Activated T-cell treated with anti-CD3 and anti-CD28 coated beads, Interleukin-2, amount 50 U/mL, for 4 hours (primary cell): ENCODE measurements at regions not wholly inside any gene's neighbourhood (a gene's known extent, or its start where the extent isn't known, plus 50 kb on each side); places are given as distances from the start of the nearest gene placed in this dataset.
A peak's percentile ranks its signal among the peaks of the same experiment; 100 is the strongest.
"Not testable (repeated sequence)": the region's sequence is repeated elsewhere in the genome, so short reads cannot be mapped to it uniquely, and the experiment has no call there.

Source experiments
- ATAC-seq, 2 donors: fragments of 200-7000 bp; cut with Tn5 transposase; one replicate each; pipeline ENCODE4 v1.10.0; 2021
- DNase-seq: peaks from one replicate; pipeline ENCODE4 v3.0.0-alpha.2; 2020
- H3K27me3 Mint-ChIP-seq: one replicate; pipeline ENCODE4 v1.8.0; 2021; ENCODE audit warnings: low read depth, mixed read lengths
- H3K36me3 Mint-ChIP-seq: one replicate; pipeline ENCODE4 v1.8.0; 2022; ENCODE audit warnings: mixed read lengths; ENCODE audit not compliant: insufficient read depth
- H3K4me1 Mint-ChIP-seq: one replicate; pipeline ENCODE4 v1.8.0; 2021; ENCODE audit warnings: low read depth, mixed read lengths
- H3K4me3 Mint-ChIP-seq: one replicate; pipeline ENCODE4 v1.8.0; 2021; ENCODE audit warnings: mild to moderate bottlenecking, moderate library complexity, mixed read lengths
- H3K9me3 Mint-ChIP-seq: one replicate; pipeline ENCODE4 v1.8.0; 2021; ENCODE audit warnings: mixed read lengths

DNA sequence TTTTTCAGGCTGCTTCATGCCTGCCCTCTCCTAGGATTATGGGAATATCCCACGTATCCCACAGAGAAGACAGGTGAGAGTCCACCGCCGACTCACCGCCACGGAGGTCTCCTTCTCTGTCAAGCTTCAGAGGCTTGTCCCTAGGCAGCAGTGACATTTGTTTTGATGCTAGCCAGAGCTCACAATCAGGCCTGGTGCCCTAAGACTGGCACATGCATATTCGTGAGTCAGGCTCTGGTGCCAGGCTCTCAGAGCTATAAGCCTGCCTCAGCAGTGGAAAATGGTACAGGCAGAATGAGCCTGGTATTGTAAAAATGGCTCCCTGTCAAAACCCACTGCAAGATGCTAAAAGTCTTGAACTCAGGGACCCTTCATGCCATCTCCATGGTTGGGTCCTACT is 65.5 kb downstream of the RBMY1A1 start:
- Mint-ChIP-seq H3K4me1 (no peaks in the 10 kb centered on the region), H3K36me3 (no peaks in the 10 kb centered on the region), H3K9me3 (no peaks in the 10 kb centered on the region), H3K4me3 (no peak overlapping the region), H3K27me3 (no peaks in the 10 kb centered on the region)
- DNase-seq (no peak), ATAC-seq (no peak)

DNA sequence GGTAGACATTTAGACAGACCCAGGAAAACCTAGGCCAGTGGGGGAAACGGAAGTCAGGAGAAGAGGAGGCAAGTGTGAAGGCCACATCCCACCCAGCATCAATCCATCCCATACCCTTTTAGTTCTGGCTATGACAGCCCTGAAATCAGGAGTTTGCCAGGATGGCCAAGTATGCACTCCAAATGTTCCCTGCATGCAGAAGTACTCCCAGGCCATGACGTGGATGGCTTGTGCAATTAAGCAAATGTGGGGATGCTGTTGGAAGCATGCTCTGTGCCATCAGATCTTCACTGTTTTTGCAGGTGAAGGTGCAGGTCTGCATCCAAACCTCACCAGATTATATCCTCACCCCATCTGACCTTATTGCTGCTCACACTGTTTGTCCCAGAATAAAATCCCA is 66.8 kb downstream of the RBMY1A1 start:
- DNase-seq (no peak), ATAC-seq (no peak)
- H3K9me3 Mint-ChIP-seq, result no peaks in the 10 kb centered on the region
- H3K36me3 Mint-ChIP-seq, result no peaks in the 10 kb centered on the region
- H3K4me1 Mint-ChIP-seq, result no peaks in the 10 kb centered on the region
- no peak overlapping the region for H3K4me3 Mint-ChIP-seq
- no peaks in the 10 kb centered on the region for H3K27me3 Mint-ChIP-seq

DNA sequence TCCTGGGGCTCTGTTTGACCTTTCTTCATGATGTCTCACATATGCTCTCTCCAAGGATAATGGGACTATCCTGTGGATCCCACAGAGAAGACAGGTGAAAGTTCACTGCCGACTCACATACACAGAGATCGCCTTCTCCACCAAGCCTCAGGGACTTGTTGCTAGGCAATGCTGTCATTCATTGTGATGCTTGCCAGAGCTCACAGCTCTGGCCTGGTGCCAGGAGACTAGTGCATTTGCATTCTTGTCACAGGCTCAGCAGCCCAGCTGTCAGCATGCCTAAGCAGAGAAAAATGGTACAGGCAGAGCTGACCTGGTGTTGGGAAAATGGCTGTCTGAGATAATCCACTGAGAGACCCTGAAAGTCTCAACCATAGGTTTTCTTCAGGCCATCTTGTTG is 67.9 kb downstream of the RBMY1A1 start:
- DNase-seq (no peak), ATAC-seq (no peak)
- H3K27me3 Mint-ChIP-seq, result no peaks in the 10 kb centered on the region
- no peak overlapping the region for H3K4me3 Mint-ChIP-seq
- no peaks in the 10 kb centered on the region for H3K4me1 Mint-ChIP-seq
- H3K9me3 Mint-ChIP-seq, result no peaks in the 10 kb centered on the region
- H3K36me3 Mint-ChIP-seq, result no peaks in the 10 kb centered on the region

DNA sequence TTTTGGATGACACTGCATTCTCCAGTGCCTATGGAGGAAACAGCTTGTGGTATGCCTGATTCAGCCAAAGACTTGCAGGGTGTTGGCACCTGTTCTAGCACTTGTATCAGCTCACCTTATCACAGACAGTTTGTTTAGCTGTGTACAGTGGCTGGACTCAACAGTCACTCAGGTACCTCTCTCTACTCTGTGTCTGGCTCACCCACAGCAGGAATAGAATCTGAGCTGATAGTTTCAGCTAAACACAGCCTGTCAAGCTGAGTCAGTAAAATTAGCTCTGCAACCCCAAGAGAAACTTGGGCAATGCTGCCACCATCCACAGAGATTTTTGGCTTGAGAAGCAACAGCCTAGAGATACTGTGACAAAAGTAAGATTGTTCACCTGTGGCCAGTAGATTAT is 101.5 kb downstream of the RBMY1A1 start:
- H3K4me3 Mint-ChIP-seq, result no peak overlapping the region
- H3K27me3 Mint-ChIP-seq, result no peaks in the 10 kb centered on the region
- no peaks in the 10 kb centered on the region for H3K9me3 Mint-ChIP-seq
- DNase-seq (no peak), ATAC-seq (no peak)
- no peaks in the 10 kb centered on the region for H3K4me1 Mint-ChIP-seq
- no peaks in the 10 kb centered on the region for H3K36me3 Mint-ChIP-seq

DNA sequence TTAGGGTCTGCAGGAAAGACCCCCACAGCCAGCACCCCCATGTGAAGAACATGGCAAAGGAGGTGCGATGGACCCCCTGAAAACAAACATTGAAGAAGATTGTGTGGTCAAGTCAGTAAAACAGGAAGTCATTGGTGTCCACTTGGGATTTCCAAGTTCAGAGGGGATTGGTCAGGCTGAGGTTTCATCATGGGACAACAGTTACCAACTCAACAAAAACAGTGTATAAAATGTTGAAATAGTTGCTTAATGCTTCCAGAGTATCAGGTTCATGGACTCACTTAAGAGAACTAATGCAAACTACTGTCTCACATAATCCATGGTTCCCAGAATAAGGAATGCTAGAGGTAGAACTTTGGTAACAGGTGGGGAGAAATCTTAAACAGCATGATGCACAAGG is 115.8 kb downstream of the RBMY1A1 start:
- Mint-ChIP-seq H3K27me3 (no peaks in the 10 kb centered on the region), H3K4me1 (no peaks in the 10 kb centered on the region), H3K4me3 (no peak overlapping the region), H3K9me3 (no peaks in the 10 kb centered on the region), H3K36me3 (no peaks in the 10 kb centered on the region)
- no peak for DNase-seq
- no peak for ATAC-seq

DNA sequence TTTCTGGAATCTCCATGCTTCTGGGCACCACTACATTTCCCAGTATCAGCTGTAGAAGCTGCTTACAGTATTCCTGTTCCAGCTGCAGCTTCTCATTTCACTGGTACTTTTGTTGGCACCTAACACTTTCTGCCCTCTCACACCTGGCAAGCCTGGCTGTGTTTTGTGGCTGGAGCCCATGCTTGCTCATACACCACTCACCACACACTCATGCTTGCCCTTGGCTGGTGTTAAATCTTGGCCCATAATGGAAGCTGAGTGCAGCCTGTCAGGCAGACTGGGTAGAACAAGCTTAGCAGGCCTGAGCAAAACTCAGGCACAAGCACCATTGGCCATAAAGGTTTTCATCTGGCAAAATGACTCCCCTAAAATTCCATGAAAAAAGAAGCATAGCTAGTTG is 124.4 kb downstream of the RBMY1A1 start:
- not testable (repeated sequence) for H3K27me3 Mint-ChIP-seq, H3K4me1 Mint-ChIP-seq, H3K9me3 Mint-ChIP-seq, ATAC-seq, H3K36me3 Mint-ChIP-seq, H3K4me3 Mint-ChIP-seq, DNase-seq

DNA sequence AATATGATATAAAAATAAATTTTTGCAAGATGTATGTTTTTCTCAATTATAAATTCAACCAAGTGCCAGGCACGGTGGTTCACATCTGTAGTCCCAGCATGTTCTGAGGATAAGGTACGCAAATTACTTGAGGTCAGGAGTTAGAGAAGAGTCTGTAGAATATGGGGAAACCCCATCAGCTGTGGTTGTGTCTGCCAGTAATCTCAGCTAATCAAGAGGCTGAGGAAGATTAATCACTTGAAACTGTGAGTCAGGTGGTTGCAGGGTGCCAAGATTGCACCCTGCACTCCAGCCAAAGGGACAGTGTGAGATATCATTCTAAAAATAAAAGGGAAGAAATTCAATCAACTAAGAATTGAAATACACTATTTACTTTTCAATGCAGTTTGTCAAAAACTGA is 144.9 kb downstream of the RBMY1A1 start:
- H3K9me3 Mint-ChIP-seq, H3K4me3 Mint-ChIP-seq, H3K27me3 Mint-ChIP-seq, H3K36me3 Mint-ChIP-seq, DNase-seq, H3K4me1 Mint-ChIP-seq: not testable (repeated sequence)
- peak in 1 of 2 donors; percentile 30 for ATAC-seq

DNA sequence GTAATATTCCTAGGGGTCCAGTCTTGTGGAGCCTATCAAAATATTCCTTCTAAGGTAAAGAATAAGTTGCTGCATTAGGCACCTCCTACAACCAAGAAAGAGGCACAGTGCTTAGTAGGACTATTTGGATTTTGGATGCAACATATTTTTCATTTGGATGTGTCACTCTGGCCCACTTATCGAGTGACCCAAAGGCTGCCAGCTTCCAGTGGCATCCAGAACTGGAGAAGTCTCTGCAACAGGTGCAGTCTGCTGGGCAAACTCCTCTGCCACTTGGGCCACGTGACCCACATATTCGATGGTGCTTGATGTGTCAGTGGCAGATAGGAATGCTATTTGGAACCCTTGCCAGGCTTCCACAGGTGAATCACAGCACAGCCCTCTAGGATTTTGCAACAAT is 151.7 kb downstream of the RBMY1A1 start:
- not testable (repeated sequence) for H3K9me3 Mint-ChIP-seq, H3K27me3 Mint-ChIP-seq, DNase-seq, H3K36me3 Mint-ChIP-seq, H3K4me3 Mint-ChIP-seq, H3K4me1 Mint-ChIP-seq, ATAC-seq

DNA sequence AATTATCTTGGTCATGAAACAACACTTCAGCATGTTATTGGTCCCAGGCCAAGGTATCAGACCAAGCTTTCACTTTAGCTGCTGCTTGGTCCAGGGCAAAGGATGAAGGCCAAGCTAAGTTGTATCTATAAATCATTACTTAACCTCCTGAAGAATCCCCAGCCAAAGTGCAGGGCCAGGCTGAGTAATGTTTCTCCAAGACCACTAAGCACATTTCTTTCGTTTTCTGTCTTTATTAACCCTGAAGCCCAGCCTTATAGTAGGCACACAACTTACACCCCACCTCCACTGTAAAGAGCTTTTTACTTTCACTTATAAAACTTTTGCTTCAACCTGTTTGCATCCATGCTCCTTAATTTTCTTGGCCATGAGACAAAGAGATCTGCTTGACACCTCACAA is 167.3 kb downstream of the RBMY1A1 start:
- not testable (repeated sequence) for ATAC-seq, DNase-seq, H3K9me3 Mint-ChIP-seq, H3K27me3 Mint-ChIP-seq, H3K36me3 Mint-ChIP-seq, H3K4me1 Mint-ChIP-seq, H3K4me3 Mint-ChIP-seq

DNA sequence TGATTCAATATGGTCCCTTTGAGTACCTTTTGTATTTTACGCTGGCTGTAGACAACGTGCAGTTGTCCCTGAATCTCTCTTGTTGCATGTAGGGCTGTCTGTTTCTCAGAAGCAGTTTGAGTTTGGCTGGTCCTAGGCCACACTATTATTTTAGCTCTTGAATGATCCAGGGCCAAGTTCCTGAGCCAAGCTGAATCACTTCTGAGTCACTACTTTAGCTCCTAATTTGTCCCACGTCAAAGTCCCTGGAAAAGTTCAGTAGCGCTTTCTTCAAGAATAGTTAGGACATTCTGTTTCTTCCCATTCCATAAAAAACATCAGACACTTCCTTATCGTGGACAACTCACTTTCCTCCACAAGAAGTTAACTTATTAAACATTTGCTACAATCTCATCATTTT is 168.2 kb downstream of the RBMY1A1 start:
- H3K4me1 Mint-ChIP-seq, DNase-seq, H3K27me3 Mint-ChIP-seq, H3K4me3 Mint-ChIP-seq, H3K36me3 Mint-ChIP-seq, H3K9me3 Mint-ChIP-seq, ATAC-seq: not testable (repeated sequence)

DNA sequence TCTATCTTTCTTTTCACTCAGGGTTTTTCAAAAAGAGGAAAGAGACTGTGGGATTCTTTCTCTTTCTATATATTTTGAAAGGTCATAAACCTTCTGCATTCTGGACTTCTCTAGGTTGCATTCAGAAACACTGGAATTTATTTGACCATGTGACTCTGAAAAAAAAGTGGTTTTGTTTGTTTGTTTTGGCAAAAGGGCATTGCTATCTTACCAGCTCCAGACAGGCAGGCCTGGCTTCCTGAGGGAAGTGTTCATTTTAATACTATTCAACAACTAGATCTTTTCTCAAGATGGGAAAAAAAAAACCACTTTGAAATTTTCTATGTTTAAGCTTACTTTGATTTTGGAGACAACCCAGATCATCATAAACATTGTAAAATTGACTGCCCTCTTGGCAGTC is 170.6 kb downstream of the RBMY1A1 start:
- ATAC-seq (no peak), DNase-seq (no peak)
- Mint-ChIP-seq H3K27me3 (no peaks in the 10 kb centered on the region), H3K4me1 (no peaks in the 10 kb centered on the region), H3K4me3 (no peak overlapping the region), H3K9me3 (peaks cover 4% of the 10 kb centered on the region), H3K36me3 (no peaks in the 10 kb centered on the region)

DNA sequence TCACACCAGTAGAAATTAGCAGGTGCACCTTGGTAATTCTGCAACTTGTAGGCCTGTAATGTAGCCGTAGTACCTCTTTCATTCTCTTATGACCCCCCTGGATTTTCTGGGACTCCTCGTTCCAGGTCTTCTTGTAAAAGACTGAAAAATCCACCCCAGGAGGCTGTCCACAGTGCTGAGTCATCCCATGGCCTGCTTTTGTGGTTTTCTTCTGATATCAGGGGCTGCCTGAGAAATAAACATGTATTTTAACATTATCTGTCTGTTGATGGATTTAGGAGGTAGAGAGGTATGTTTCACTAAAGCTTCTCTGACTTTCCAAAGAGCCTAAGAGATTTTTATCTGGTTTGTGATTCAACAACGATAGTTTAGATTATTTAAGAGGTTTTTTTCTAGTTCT is 171.9 kb downstream of the RBMY1A1 start:
- not testable (repeated sequence) for DNase-seq, ATAC-seq, H3K4me1 Mint-ChIP-seq, H3K27me3 Mint-ChIP-seq, H3K36me3 Mint-ChIP-seq, H3K9me3 Mint-ChIP-seq, H3K4me3 Mint-ChIP-seq

DNA sequence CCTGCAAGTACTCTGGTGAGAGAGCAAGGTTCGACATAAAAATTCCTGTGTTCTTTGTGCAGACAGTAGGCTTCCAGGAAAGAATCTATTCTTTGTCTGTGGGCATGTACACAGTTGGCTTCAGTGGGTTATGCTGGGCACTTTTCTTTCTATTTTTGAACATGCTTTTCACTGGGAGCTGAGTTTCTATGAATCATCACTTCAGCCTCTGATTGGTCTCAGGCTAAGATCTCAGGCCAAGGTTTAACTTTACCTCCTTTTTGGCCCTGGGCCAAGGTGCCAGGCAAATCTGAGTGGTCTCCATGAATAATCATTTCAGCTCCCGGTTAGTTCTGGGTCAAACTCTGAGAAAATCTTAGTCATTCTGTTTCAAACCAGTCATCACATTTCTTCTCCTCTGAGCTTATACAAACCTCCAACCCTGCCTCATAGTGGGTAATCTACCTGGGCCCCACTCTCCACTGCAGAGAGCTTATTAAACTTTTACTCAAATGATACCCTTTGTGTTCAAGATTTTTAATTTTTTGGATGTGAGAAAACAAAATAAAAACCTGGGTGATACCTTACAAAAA is 158.8 kb downstream of the RBMY1D start:
- not testable (repeated sequence) for ATAC-seq, H3K4me3 Mint-ChIP-seq

DNA sequence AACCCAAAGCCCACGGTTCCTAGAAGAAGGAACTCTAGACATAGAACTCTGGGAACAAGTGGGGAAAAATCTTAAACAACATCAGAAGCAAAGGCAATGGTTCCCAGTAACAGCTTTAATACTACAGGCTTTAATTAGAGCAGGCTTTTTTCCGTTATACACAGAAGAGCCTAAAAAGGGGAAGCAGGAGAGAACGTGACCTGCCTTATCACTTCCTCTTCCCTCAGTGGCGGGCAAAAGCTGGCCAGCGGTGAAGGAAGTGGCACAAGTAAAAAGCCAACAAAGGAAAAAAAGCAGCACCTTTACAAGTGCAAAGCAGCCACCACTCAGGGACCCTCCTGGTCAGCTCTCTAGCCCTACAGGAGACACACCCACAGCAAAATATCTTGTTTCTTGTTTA is 149.3 kb downstream of the RBMY1D start:
- not testable (repeated sequence) for H3K36me3 Mint-ChIP-seq, H3K27me3 Mint-ChIP-seq, H3K4me3 Mint-ChIP-seq, DNase-seq, ATAC-seq, H3K4me1 Mint-ChIP-seq, H3K9me3 Mint-ChIP-seq

More for the DNA sequence above, 158.8 kb downstream of the RBMY1D start:
- not testable (repeated sequence) for H3K27me3 Mint-ChIP-seq, H3K9me3 Mint-ChIP-seq, H3K4me1 Mint-ChIP-seq, H3K36me3 Mint-ChIP-seq, DNase-seq

DNA sequence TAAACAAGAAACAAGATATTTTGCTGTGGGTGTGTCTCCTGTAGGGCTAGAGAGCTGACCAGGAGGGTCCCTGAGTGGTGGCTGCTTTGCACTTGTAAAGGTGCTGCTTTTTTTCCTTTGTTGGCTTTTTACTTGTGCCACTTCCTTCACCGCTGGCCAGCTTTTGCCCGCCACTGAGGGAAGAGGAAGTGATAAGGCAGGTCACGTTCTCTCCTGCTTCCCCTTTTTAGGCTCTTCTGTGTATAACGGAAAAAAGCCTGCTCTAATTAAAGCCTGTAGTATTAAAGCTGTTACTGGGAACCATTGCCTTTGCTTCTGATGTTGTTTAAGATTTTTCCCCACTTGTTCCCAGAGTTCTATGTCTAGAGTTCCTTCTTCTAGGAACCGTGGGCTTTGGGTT is 134.1 kb downstream of the RBMY1D start:
- not testable (repeated sequence) for H3K27me3 Mint-ChIP-seq, H3K4me1 Mint-ChIP-seq, H3K36me3 Mint-ChIP-seq, ATAC-seq, H3K4me3 Mint-ChIP-seq, H3K9me3 Mint-ChIP-seq, DNase-seq

DNA sequence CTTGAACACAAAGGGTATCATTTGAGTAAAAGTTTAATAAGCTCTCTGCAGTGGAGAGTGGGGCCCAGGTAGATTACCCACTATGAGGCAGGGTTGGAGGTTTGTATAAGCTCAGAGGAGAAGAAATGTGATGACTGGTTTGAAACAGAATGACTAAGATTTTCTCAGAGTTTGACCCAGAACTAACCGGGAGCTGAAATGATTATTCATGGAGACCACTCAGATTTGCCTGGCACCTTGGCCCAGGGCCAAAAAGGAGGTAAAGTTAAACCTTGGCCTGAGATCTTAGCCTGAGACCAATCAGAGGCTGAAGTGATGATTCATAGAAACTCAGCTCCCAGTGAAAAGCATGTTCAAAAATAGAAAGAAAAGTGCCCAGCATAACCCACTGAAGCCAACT is 126.5 kb downstream of the RBMY1D start:
- H3K27me3 Mint-ChIP-seq, H3K4me1 Mint-ChIP-seq, H3K36me3 Mint-ChIP-seq, H3K4me3 Mint-ChIP-seq, DNase-seq, H3K9me3 Mint-ChIP-seq: not testable (repeated sequence)
- peak in 1 of 2 donors; percentile 18 for ATAC-seq
